ENCODE measurements at regions not wholly inside any gene's neighbourhood (a gene's known extent, or its start where the extent isn't known, plus 50 kb on each side); places are given as distances from the start of the nearest gene placed in this dataset.

- no peak for DNase-seq
These were observed 259.2 kb upstream of the NOVA1 start for GRCh38 chr14:26856876-26857518.

GRCh38 chr14:26859483-26859882 is 261.6 kb upstream of the NOVA1 start:
- DNase-seq: no peak

- DNase-seq: no peak
These were observed 262.3 kb upstream of the NOVA1 start for GRCh38 chr14:26860111-26860510.

- DNase-seq: no peak
These were observed 265.9 kb upstream of the NOVA1 start for GRCh38 chr14:26863736-26864135.

- no peak for DNase-seq
These were observed 268.9 kb upstream of the NOVA1 start for GRCh38 chr14:26866721-26867120.

- DNase-seq: no peak
These were observed 269.4 kb upstream of the NOVA1 start for GRCh38 chr14:26867171-26867757.

- no peak for DNase-seq
These were observed 272.3 kb upstream of the NOVA1 start for GRCh38 chr14:26870096-26870495.

- no peak for DNase-seq
These were observed 273.1 kb upstream of the NOVA1 start for GRCh38 chr14:26870722-26871617.

GRCh38 chr14:26872515-26873361 is 274.9 kb upstream of the NOVA1 start:
- DNase-seq: no peak

- DNase-seq: no peak
These were observed 275.6 kb upstream of the NOVA1 start for GRCh38 chr14:26873362-26873960.

- no peak for DNase-seq
These were observed 290.0 kb upstream of the NOVA1 start for GRCh38 chr14:26887847-26888246.

- no peak for DNase-seq
These were observed 290.8 kb upstream of the NOVA1 start for GRCh38 chr14:26888592-26888991.

GRCh38 chr14:26896447-26896846 is 298.6 kb upstream of the NOVA1 start:
- no peak for DNase-seq

GRCh38 chr14:26897196-26897595 is 299.4 kb upstream of the NOVA1 start:
- DNase-seq: no peak

GRCh38 chr14:26905229-26905628 is 307.4 kb upstream of the NOVA1 start:
- DNase-seq: no peak

- no peak for DNase-seq
These were observed 316.0 kb upstream of the NOVA1 start for GRCh38 chr14:26913786-26914185.

- no peak for DNase-seq
These were observed 319.3 kb upstream of the NOVA1 start for GRCh38 chr14:26917086-26917485.

GRCh38 chr14:26925876-26926584 is 328.2 kb upstream of the NOVA1 start:
- no peak for DNase-seq

GRCh38 chr14:26926585-26926984 is 328.8 kb upstream of the NOVA1 start:
- DNase-seq: no peak

- no peak for DNase-seq
These were observed 330.2 kb upstream of the NOVA1 start for GRCh38 chr14:26928019-26928418.

GRCh38 chr14:26929361-26929760 is 331.5 kb upstream of the NOVA1 start:
- no peak for DNase-seq

GRCh38 chr14:26930576-26930975 is 332.7 kb upstream of the NOVA1 start:
- no peak for DNase-seq
